Epidermal melanocyte (primary cell): ENCODE measurements at regions not wholly inside any gene's neighbourhood (a gene's known extent, or its start where the extent isn't known, plus 50 kb on each side); places are given as distances from the start of the nearest gene placed in this dataset.
A peak's percentile ranks its signal among the peaks of the same experiment; 100 is the strongest.

Experiments
- DNase-seq: peaks from one replicate; pipeline ENCODE4 v3.0.0; 2011; ENCODE audit warnings: low spot score; ENCODE audit not compliant: insufficient read length

GRCh38 chr15:36501063-36501678 is 78.3 kb upstream of the CDIN1 start:
- peak; percentile 41 for DNase-seq

- DNase-seq: no peak
Observed at GRCh38 chr15:36502509-36502908, 76.9 kb upstream of the CDIN1 start.

GRCh38 chr15:36506733-36507356 is 72.6 kb upstream of the CDIN1 start:
- DNase-seq: no peak

- no peak for DNase-seq
Observed at GRCh38 chr15:36507458-36507857, 72.0 kb upstream of the CDIN1 start.

- no peak for DNase-seq
Observed at GRCh38 chr15:36511594-36511993, 67.8 kb upstream of the CDIN1 start.

- DNase-seq: no peak
Observed at GRCh38 chr15:36517758-36518157, 61.7 kb upstream of the CDIN1 start.

- no peak for DNase-seq
Observed at GRCh38 chr15:36519067-36519466, 60.4 kb upstream of the CDIN1 start.

- no peak for DNase-seq
Observed at GRCh38 chr15:36525430-36525829, 54.0 kb upstream of the CDIN1 start.

- DNase-seq: no peak
Observed at GRCh38 chr15:36527235-36528162, 51.9 kb upstream of the CDIN1 start.

- no peak for DNase-seq
Observed at GRCh38 chr15:36529296-36530011, 50.0 kb upstream of the CDIN1 start.
